GM12878 (cell line): ENCODE measurements at regions not wholly inside any gene's neighbourhood (a gene's known extent, or its start where the extent isn't known, plus 50 kb on each side); places are given as distances from the start of the nearest gene placed in this dataset.

Source experiments
- ATAC-seq: fragments of 200-7000 bp; cut with Tn5 transposase; 3 replicates; pipeline ENCODE4 v1.9.1; 2020; ENCODE audit warnings: mild to moderate bottlenecking, moderate library complexity
- BruUV-seq: library from RNA; stranded (reverse); fragments of 400-500 nt; replicated peaks from 2 replicates; lab custom pipeline; 2021; lab: Mats Ljungman, UMichigan
- CTCF ChIA-PET: fragments of 300-600 bp; sonication (Branson Sonifier 250); formaldehyde crosslinking; extraction: SDS; loops from one replicate; lab custom pipeline; 2021; ENCODE audit warnings: inconsistent platforms; lab: Yijun Ruan, JAX
- POLR2A ChIA-PET: fragments of 350-600 bp; formaldehyde crosslinking; extraction: SDS; loops from one replicate; lab custom pipeline; 2021; ENCODE audit warnings: inconsistent platforms; lab: Charles Lee
- RAD21 ChIA-PET: fragments of 300-600 bp; sonication (Branson Sonifier 250); formaldehyde crosslinking; loops from one replicate; lab custom pipeline; 2023; ENCODE audit warnings: antibody characterized with exemption; ENCODE audit not compliant: unreplicated experiment; lab: Charles Lee
- SMC1A ChIA-PET: fragments of 300-600 bp; sonication (Branson Sonifier 250); formaldehyde crosslinking; loops from one replicate; lab custom pipeline; 2023; ENCODE audit not compliant: unreplicated experiment, uncharacterized antibody; lab: Charles Lee
- DNase-seq: peaks from one replicate; pipeline ENCODE4 v3.0.0-alpha.2; 2011; ENCODE audit warnings: low read depth, low spot score
- FAIRE-seq: peaks from 3 replicates; lab custom pipeline; 2011; peaks lifted over from hg19 to GRCh38; lab: Jason Lieb, UNC
- H2AFZ ChIP-seq: 2 replicates; pipeline ENCODE4 v1.6.0; 2011; ENCODE audit warnings: low read depth, low read length, control low read depth; ENCODE audit not compliant: control insufficient read depth
- H3K27ac ChIP-seq: 2 replicates; pipeline ENCODE4 v1.5.1; 2011; ENCODE audit warnings: control low read depth; ENCODE audit not compliant: control insufficient read depth, insufficient read depth
- H3K27me3 ChIP-seq, 2 experiments: replicated peaks in 1 of 2; 2 replicates each; pipeline versions ENCODE4 v1.6.0 to v1.6.1; 2011; ENCODE audit warnings: low read length in 1 of 2; ENCODE audit not compliant: control insufficient read depth in 2 of 2, insufficient read depth in 2 of 2
- H3K36me3 ChIP-seq, 2 experiments: 2 replicates each; pipeline ENCODE4 v1.5.1; 2011; ENCODE audit warnings: low read length in 1 of 2; ENCODE audit not compliant: control insufficient read depth in 2 of 2, insufficient read depth in 2 of 2
- H3K4me1 ChIP-seq: 2 replicates; pipeline ENCODE4 v1.6.1; 2011; ENCODE audit warnings: mild to moderate bottlenecking, low read length, moderate library complexity, mixed read lengths; ENCODE audit not compliant: control insufficient read depth, insufficient read depth
- H3K4me2 ChIP-seq: 2 replicates; pipeline ENCODE4 v1.6.0; 2011; ENCODE audit warnings: control low read depth; ENCODE audit not compliant: control insufficient read depth, insufficient read depth
- H3K4me3 ChIP-seq: fragments of 200-600 bp; sonication (generic); 2 replicates; pipeline ENCODE4 v1.5.1; 2016
- H3K79me2 ChIP-seq: 2 replicates; pipeline ENCODE4 v1.6.0; 2011; ENCODE audit warnings: low read length; ENCODE audit not compliant: control insufficient read depth, insufficient read depth
- H3K9ac ChIP-seq: 2 replicates; pipeline ENCODE4 v1.8.0; 2011; ENCODE audit warnings: low read length, control low read depth, mixed read lengths; ENCODE audit not compliant: control insufficient read depth, insufficient read depth
- H3K9me3 ChIP-seq: replicated peaks from 3 replicates; pipeline ENCODE4 v1.5.1; 2011; ENCODE audit warnings: mild to moderate bottlenecking, low read length; ENCODE audit not compliant: control insufficient read depth, insufficient read depth
- H4K20me1 ChIP-seq: 2 replicates; pipeline ENCODE4 v1.6.0; 2011; ENCODE audit not compliant: control insufficient read depth, insufficient read depth
- ATF7 ChIP-seq: fragments of 450-650 bp; IDR thresholded peaks from 2 replicates; pipeline ENCODE4 v1.6.1; 2016; ENCODE audit warnings: low read depth, mild to moderate bottlenecking
- BCL11A ChIP-seq: IDR thresholded peaks from 2 replicates; pipeline ENCODE4 v1.6.1; 2011; ENCODE audit warnings: low read depth, low read length
- BMI1 ChIP-seq: fragments of 450-650 bp; IDR thresholded peaks from 2 replicates; pipeline ENCODE4 v1.6.1; 2016; ENCODE audit warnings: mild to moderate bottlenecking, moderate library complexity, borderline replicate concordance
- ESRRA ChIP-seq: IDR thresholded peaks from 2 replicates; pipeline ENCODE4 v1.6.1; 2012; ENCODE audit warnings: mild to moderate bottlenecking, low read length, improper control_type of control experiment
- EZH2 ChIP-seq: IDR thresholded peaks from 2 replicates; pipeline ENCODE4 v1.6.1; 2012; ENCODE audit warnings: low read depth, mild to moderate bottlenecking, control low read depth, inconsistent platforms, low read length, borderline replicate concordance; ENCODE audit not compliant: control insufficient read depth
- HDAC2 ChIP-seq: fragments of 200-600 bp; sonication (generic); IDR thresholded peaks from 2 replicates; pipeline ENCODE4 v1.6.1; 2017
- IRF4 ChIP-seq: IDR thresholded peaks from 2 replicates; pipeline ENCODE4 v1.6.1; 2011; ENCODE audit warnings: low read depth, low read length
- PML ChIP-seq: IDR thresholded peaks from 2 replicates; pipeline ENCODE4 v1.6.1; 2012; ENCODE audit warnings: low read length, inconsistent platforms
- RBBP5 ChIP-seq: fragments of 200-600 bp; sonication (generic); conservative IDR thresholded peaks from 2 replicates; pipeline ENCODE4 v1.6.1; 2016
- TARDBP ChIP-seq: IDR thresholded peaks from 2 replicates; pipeline ENCODE4 v1.6.1; 2016; ENCODE audit warnings: borderline replicate concordance
- TCF12 ChIP-seq: IDR thresholded peaks from 2 replicates; pipeline ENCODE4 v1.6.1; 2011; ENCODE audit warnings: low read depth, mild to moderate bottlenecking, low read length
- ZBED1 ChIP-seq: IDR thresholded peaks from 2 replicates; pipeline ENCODE4 v1.6.1; 2016; ENCODE audit warnings: borderline replicate concordance
- WGBS: methylation state at CpG from one replicate; pipeline ENCODE4 v1.1.6; 2016; ENCODE audit warnings: low lambda C conversion rate; ENCODE audit not compliant: insufficient replicate concordance, insufficient coverage; ENCODE audit errors: missing lambda C conversion rate; 5-methylcytosine and 5-hydroxymethylcytosine counted together
- in situ Hi-C: fragments of 300-500 bp; cut with MboI; formaldehyde crosslinking; loops from 9 replicates; pipeline ENCODE4 v1.14.3; 2018; ENCODE audit warnings: mixed read lengths
- intact Hi-C: fragments of 100-400 bp; cut with micrococcal nuclease; formaldehyde crosslinking; loops from one replicate; pipeline ENCODE4 v1.14.2; 2022; ENCODE audit not compliant: unreplicated experiment
- TF ChIP-seq, protein P1 (sequence below): fragments of 450-650 bp; IDR thresholded peaks from 2 replicates; pipeline ENCODE4 v1.6.1; 2017; ENCODE audit warnings: mild to moderate bottlenecking, low read depth, inconsistent platforms; ENCODE audit not compliant: poor library complexity, severe bottlenecking
- TF ChIP-seq, protein P2 (sequence below): IDR thresholded peaks from 2 replicates; pipeline ENCODE4 v1.6.1; 2012; ENCODE audit warnings: improper control_type of control experiment, low read depth, low read length; ENCODE audit not compliant: insufficient replicate concordance

DNA sequence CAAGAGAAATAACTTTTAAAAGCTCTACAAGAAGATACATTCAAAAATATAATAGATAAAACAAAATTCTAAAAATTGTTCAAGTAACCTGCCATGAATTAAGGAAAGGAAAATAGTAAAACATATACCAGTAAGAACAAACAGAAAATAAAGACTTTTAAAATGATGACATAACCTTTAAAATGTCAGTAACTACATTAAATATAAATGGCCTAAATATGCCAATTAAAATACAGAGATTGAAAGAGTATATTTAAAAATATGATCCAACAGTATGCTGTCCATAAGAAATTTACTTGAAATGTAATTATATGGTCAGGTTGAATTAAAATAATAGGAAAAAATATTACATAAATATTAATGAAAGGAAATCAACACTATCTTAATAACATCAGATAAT, 911.7 kb upstream of the POU3F3 start:
- DNase-seq (no peak), FAIRE-seq (no peak), ATAC-seq (no peak)
- H3K36me3 ChIP-seq: no peaks in the 10 kb centered on the region
- ChIA-PET RAD21 (no interaction called here), CTCF (interaction anchor here (0.6 kb wide), 1 partner anchor 1055 kb away, joined by 3 read pairs; no protein-coding TSS in a partner anchor), POLR2A (no interaction called here), SMC1A (no interaction called here)
- no peak overlapping the region for H2AFZ ChIP-seq
- BruUV-seq: no TSS peak
- no peaks in the 10 kb centered on the region for H3K79me2 ChIP-seq
- H3K27ac ChIP-seq: no peak overlapping the region
- intact Hi-C loops: no loop called here
- TF ChIP-seq BCL11A (no peak), ATF7 (no peak)
- no peaks in the 10 kb centered on the region for H3K9me3 ChIP-seq
- no peak overlapping the region for H3K4me3 ChIP-seq
- no peaks in the 10 kb centered on the region for H4K20me1 ChIP-seq
- H3K4me2 ChIP-seq: no peak overlapping the region
- no peaks in the 10 kb centered on the region for H3K4me1 ChIP-seq
- in situ Hi-C loops: no loop called here
- no peaks in the 10 kb centered on the region for H3K27me3 ChIP-seq
- H3K9ac ChIP-seq: no peak overlapping the region

DNA sequence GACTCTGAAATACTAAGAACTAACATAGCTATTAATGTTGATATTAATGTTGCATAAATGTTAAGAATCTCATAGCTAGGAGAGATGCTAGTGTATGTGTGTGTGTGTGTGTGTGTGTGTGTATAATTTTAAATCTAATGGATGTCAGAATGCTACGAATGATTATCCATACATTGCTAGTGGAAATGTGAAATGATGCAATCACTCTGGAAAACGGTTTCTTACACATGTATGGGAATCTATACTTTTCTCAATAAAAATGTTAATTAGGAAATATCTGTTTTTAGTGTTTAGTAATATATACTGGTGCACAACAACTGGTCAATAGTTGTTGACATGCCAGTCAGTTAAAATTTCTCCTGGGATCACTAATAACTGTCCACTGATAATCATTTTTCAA, 908.8 kb upstream of the POU3F3 start:
- DNase-seq: no peak
- RAD21 ChIA-PET: no interaction called here
- TF ChIP-seq IRF4 (no peak), EZH2 (no peak), TCF12 (no peak), ZBED1 (no peak), ESRRA (no peak), PML (no peak), RBBP5 (no peak), HDAC2 (no peak), TARDBP (no peak), BMI1 (no peak)
- TF ChIP-seq, protein P1, sequence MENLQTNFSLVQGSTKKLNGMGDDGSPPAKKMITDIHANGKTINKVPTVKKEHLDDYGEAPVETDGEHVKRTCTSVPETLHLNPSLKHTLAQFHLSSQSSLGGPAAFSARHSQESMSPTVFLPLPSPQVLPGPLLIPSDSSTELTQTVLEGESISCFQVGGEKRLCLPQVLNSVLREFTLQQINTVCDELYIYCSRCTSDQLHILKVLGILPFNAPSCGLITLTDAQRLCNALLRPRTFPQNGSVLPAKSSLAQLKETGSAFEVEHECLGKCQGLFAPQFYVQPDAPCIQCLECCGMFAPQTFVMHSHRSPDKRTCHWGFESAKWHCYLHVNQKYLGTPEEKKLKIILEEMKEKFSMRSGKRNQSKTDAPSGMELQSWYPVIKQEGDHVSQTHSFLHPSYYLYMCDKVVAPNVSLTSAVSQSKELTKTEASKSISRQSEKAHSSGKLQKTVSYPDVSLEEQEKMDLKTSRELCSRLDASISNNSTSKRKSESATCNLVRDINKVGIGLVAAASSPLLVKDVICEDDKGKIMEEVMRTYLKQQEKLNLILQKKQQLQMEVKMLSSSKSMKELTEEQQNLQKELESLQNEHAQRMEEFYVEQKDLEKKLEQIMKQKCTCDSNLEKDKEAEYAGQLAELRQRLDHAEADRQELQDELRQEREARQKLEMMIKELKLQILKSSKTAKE: no peak
- TF ChIP-seq, protein P2, sequence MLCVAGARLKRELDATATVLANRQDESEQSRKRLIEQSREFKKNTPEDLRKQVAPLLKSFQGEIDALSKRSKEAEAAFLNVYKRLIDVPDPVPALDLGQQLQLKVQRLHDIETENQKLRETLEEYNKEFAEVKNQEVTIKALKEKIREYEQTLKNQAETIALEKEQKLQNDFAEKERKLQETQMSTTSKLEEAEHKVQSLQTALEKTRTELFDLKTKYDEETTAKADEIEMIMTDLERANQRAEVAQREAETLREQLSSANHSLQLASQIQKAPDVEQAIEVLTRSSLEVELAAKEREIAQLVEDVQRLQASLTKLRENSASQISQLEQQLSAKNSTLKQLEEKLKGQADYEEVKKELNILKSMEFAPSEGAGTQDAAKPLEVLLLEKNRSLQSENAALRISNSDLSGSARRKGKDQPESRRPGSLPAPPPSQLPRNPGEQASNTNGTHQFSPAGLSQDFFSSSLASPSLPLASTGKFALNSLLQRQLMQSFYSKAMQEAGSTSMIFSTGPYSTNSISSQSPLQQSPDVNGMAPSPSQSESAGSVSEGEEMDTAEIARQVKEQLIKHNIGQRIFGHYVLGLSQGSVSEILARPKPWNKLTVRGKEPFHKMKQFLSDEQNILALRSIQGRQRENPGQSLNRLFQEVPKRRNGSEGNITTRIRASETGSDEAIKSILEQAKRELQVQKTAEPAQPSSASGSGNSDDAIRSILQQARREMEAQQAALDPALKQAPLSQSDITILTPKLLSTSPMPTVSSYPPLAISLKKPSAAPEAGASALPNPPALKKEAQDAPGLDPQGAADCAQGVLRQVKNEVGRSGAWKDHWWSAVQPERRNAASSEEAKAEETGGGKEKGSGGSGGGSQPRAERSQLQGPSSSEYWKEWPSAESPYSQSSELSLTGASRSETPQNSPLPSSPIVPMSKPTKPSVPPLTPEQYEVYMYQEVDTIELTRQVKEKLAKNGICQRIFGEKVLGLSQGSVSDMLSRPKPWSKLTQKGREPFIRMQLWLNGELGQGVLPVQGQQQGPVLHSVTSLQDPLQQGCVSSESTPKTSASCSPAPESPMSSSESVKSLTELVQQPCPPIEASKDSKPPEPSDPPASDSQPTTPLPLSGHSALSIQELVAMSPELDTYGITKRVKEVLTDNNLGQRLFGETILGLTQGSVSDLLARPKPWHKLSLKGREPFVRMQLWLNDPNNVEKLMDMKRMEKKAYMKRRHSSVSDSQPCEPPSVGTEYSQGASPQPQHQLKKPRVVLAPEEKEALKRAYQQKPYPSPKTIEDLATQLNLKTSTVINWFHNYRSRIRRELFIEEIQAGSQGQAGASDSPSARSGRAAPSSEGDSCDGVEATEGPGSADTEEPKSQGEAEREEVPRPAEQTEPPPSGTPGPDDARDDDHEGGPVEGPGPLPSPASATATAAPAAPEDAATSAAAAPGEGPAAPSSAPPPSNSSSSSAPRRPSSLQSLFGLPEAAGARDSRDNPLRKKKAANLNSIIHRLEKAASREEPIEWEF: no peak

More for the DNA sequence above, 908.8 kb upstream of the POU3F3 start:
- no peak overlapping the region for H3K27ac ChIP-seq
- CTCF ChIA-PET: no interaction called here
- H3K9ac ChIP-seq: no peak overlapping the region
- POLR2A ChIA-PET: no interaction called here
- H3K36me3 ChIP-seq: no peaks in the 10 kb centered on the region
- in situ Hi-C loops: no loop called here
- no peaks in the 10 kb centered on the region for H3K79me2 ChIP-seq
- no peaks in the 10 kb centered on the region for H3K27me3 ChIP-seq
- SMC1A ChIA-PET: interaction anchor here (0.5 kb wide), 1 partner anchor 678 kb away, joined by 3 read pairs; no protein-coding TSS in a partner anchor
- intact Hi-C loops: no loop called here
- no peak for FAIRE-seq
- no peak overlapping the region for H3K4me2 ChIP-seq
- H2AFZ ChIP-seq: no peak overlapping the region
- WGBS: 9% methylated on average over 2 of the region's 2 CpGs
- no peaks in the 10 kb centered on the region for H4K20me1 ChIP-seq
- BruUV-seq: no TSS peak
- H3K4me3 ChIP-seq: no peak overlapping the region
- no peak for ATAC-seq
- no peaks in the 10 kb centered on the region for H3K9me3 ChIP-seq
- H3K4me1 ChIP-seq: no peaks in the 10 kb centered on the region
